IMR-90 (cell line): ENCODE measurements at regions not wholly inside any gene's neighbourhood (a gene's known extent, or its start where the extent isn't known, plus 50 kb on each side); places are given as distances from the start of the nearest gene placed in this dataset.

Experiments
- ATAC-seq: fragments of 200-7000 bp; cut with Tn5 transposase; 2 replicates; pipeline ENCODE4 v1.9.1; 2020; ENCODE audit warnings: low read depth, mild to moderate bottlenecking, moderate library complexity
- BruUV-seq: library from RNA; stranded (reverse); fragments of 400-500 nt; replicated peaks from 2 replicates; lab custom pipeline; 2021; lab: Mats Ljungman, UMichigan
- CTCF ChIA-PET: fragments of 300-600 bp; formaldehyde crosslinking; extraction: SDS; loops from one replicate; lab custom pipeline; 2021; ENCODE audit warnings: antibody characterized with exemption; lab: Yijun Ruan, JAX
- POLR2A ChIA-PET: fragments of 300-600 bp; sonication (Branson Sonifier 250); formaldehyde crosslinking; loops from one replicate; lab custom pipeline; 2022; ENCODE audit warnings: antibody characterized with exemption; ENCODE audit not compliant: unreplicated experiment; lab: Charles Lee
- DNase-seq: peaks from one replicate; pipeline ENCODE4 v3.0.0; 2013
- H2AFZ ChIP-seq: replicated peaks from 2 replicates; pipeline ENCODE3; 2013; ENCODE audit warnings: low read length, mild to moderate bottlenecking; ENCODE audit not compliant: poor library complexity
- H2AK5ac ChIP-seq: 2 replicates; pipeline ENCODE4 v1.6.1; 2013; ENCODE audit warnings: low read depth, low read length, inconsistent platforms
- H2AK9ac ChIP-seq: replicated peaks from 2 replicates; pipeline ENCODE3; 2013; ENCODE audit warnings: mild to moderate bottlenecking, low read depth, low read length, moderate library complexity; ENCODE audit not compliant: poor library complexity
- H2BK120ac ChIP-seq: 2 replicates; pipeline ENCODE4 v1.6.1; 2013; ENCODE audit warnings: low read depth, low read length, inconsistent platforms
- H2BK15ac ChIP-seq: 3 replicates; pipeline ENCODE4 v1.6.1; 2013; ENCODE audit warnings: low read depth, low read length, inconsistent platforms
- H2BK20ac ChIP-seq: 2 replicates; pipeline ENCODE4 v1.6.1; 2013; ENCODE audit warnings: low read depth, mild to moderate bottlenecking, inconsistent platforms, low read length, moderate library complexity
- H2BK5ac ChIP-seq: 2 replicates; pipeline ENCODE4 v1.6.1; 2013; ENCODE audit warnings: mild to moderate bottlenecking, low read depth, low read length, inconsistent platforms; ENCODE audit not compliant: poor library complexity, severe bottlenecking
- H3K14ac ChIP-seq: replicated peaks from 2 replicates; pipeline ENCODE4 v1.6.1; 2013; ENCODE audit warnings: low read depth, low read length, inconsistent platforms
- H3K18ac ChIP-seq: 2 replicates; pipeline ENCODE4 v1.6.1; 2013; ENCODE audit warnings: low read depth, low read length, control low read depth
- H3K23ac ChIP-seq: 2 replicates; pipeline ENCODE4 v1.6.1; 2013; ENCODE audit warnings: low read depth, low read length, inconsistent platforms
- H3K27ac ChIP-seq: 2 replicates; pipeline ENCODE4 v1.5.1; 2013; ENCODE audit warnings: mild to moderate bottlenecking, control low read depth, low read length; ENCODE audit not compliant: insufficient read depth
- H3K27me3 ChIP-seq: 2 replicates; pipeline ENCODE4 v1.6.1; 2013; ENCODE audit warnings: low read length; ENCODE audit not compliant: control insufficient read depth, insufficient read depth
- H3K36me3 ChIP-seq: 2 replicates; pipeline ENCODE4 v1.6.1; 2013; ENCODE audit warnings: low read length, mixed read lengths; ENCODE audit not compliant: control insufficient read depth, insufficient read depth
- H3K4ac ChIP-seq: 2 replicates; pipeline ENCODE4 v1.6.1; 2013; ENCODE audit warnings: low read depth, low read length, inconsistent platforms
- H3K4me1 ChIP-seq: 2 replicates; pipeline ENCODE4 v1.6.1; 2013; ENCODE audit warnings: low read length, mixed read lengths; ENCODE audit not compliant: control insufficient read depth, insufficient read depth
- H3K4me2 ChIP-seq: 2 replicates; pipeline ENCODE4 v1.6.1; 2013; ENCODE audit warnings: low read depth, mild to moderate bottlenecking, control low read depth, low read length, moderate library complexity
- H3K4me3 ChIP-seq: 2 replicates; pipeline ENCODE4 v1.5.1; 2013; ENCODE audit warnings: low read depth, mild to moderate bottlenecking, control low read depth, low read length, moderate library complexity; ENCODE audit not compliant: insufficient read depth
- H3K56ac ChIP-seq: 2 replicates; pipeline ENCODE4 v1.6.1; 2013; ENCODE audit warnings: low read length, inconsistent platforms; ENCODE audit not compliant: insufficient read depth; ENCODE audit errors: extremely low read depth
- H3K79me1 ChIP-seq, 2 experiments: 2 replicates each; pipeline ENCODE4 v1.6.1; 2013; ENCODE audit warnings: low read length in 2 of 2, inconsistent platforms in 1 of 2, low read depth in 1 of 2
- H3K9ac ChIP-seq: 2 replicates; pipeline ENCODE4 v1.6.1; 2013; ENCODE audit warnings: low read depth, low read length, control low read depth
- H3K9me1 ChIP-seq: 2 replicates; pipeline ENCODE4 v1.6.1; 2013; ENCODE audit warnings: low read length, inconsistent platforms; ENCODE audit not compliant: insufficient read depth
- H3K9me3 ChIP-seq: 2 replicates; pipeline ENCODE4 v1.6.1; 2013; ENCODE audit warnings: low read length; ENCODE audit not compliant: control insufficient read depth, insufficient read depth
- H4K20me1 ChIP-seq: 2 replicates; pipeline ENCODE4 v1.6.1; 2013; ENCODE audit warnings: low read length, inconsistent platforms; ENCODE audit not compliant: insufficient read depth
- H4K5ac ChIP-seq: 2 replicates; pipeline ENCODE4 v1.6.1; 2013; ENCODE audit warnings: mild to moderate bottlenecking, low read depth, low read length, control low read depth
- H4K8ac ChIP-seq, 2 experiments: 2 replicates each; pipeline ENCODE4 v1.6.1; 2013; ENCODE audit warnings: low read depth in 2 of 2, low read length in 2 of 2, control low read depth in 1 of 2, inconsistent platforms in 1 of 2
- H4K91ac ChIP-seq: 2 replicates; pipeline ENCODE4 v1.6.1; 2013; ENCODE audit warnings: low read depth, low read length, inconsistent platforms; ENCODE audit not compliant: insufficient read depth
- BHLHE40 ChIP-seq: fragments of 150-350 bp; IDR thresholded peaks from 2 replicates; pipeline ENCODE4 v1.6.1; 2016; ENCODE audit warnings: mild to moderate bottlenecking, low read depth, low read length
- FOS ChIP-seq: fragments of 150-350 bp; IDR thresholded peaks from 2 replicates; pipeline ENCODE4 v1.6.1; 2016; ENCODE audit warnings: low read depth, low read length
- MAFK ChIP-seq: IDR thresholded peaks from 2 replicates; pipeline ENCODE4 v1.6.1; 2012; ENCODE audit warnings: low read depth, low read length, improper control_type of control experiment
- MAZ ChIP-seq: IDR thresholded peaks from 2 replicates; pipeline ENCODE4 v1.6.1; 2012; ENCODE audit warnings: low read depth, mild to moderate bottlenecking, low read length, improper control_type of control experiment, moderate library complexity, borderline replicate concordance
- RFX5 ChIP-seq: IDR thresholded peaks from 2 replicates; pipeline ENCODE4 v1.8.0; 2012; ENCODE audit warnings: low read depth, mild to moderate bottlenecking, low read length, moderate library complexity
- WGBS, 2 experiments: methylation state at CpG; one replicate each; pipeline versions ENCODE4 v1.1.5 to v1.1.7; 2013; ENCODE audit warnings: missing lambda C conversion rate in 2 of 2; ENCODE audit not compliant: insufficient read length in 1 of 2; ENCODE audit errors: extremely low coverage in 2 of 2; 5-methylcytosine and 5-hydroxymethylcytosine counted together
- dilution Hi-C: fragments of 300-500 bp; cut with HindIII; formaldehyde crosslinking; loops from one replicate; pipeline ENCODE4 v1.14.3; 2018; ENCODE audit warnings: low sequenced_read_pairs; ENCODE audit not compliant: unreplicated experiment
- in situ Hi-C: fragments of 300-500 bp; cut with MboI; formaldehyde crosslinking; loops from 3 replicates; pipeline ENCODE4 v1.14.3; 2019; ENCODE audit warnings: low sequenced_read_pairs, inconsistent platforms, mixed read lengths
- intact Hi-C: fragments of 100-400 bp; cut with micrococcal nuclease; formaldehyde crosslinking; loops from 2 replicates; pipeline ENCODE4 v1.10.0; 2022
- TF ChIP-seq, protein P1 (sequence below): fragments of 150-350 bp; IDR thresholded peaks from 2 replicates; pipeline ENCODE4 v1.6.1; 2017; ENCODE audit warnings: mild to moderate bottlenecking, antibody characterized with exemption, low read length, low read depth

DNA sequence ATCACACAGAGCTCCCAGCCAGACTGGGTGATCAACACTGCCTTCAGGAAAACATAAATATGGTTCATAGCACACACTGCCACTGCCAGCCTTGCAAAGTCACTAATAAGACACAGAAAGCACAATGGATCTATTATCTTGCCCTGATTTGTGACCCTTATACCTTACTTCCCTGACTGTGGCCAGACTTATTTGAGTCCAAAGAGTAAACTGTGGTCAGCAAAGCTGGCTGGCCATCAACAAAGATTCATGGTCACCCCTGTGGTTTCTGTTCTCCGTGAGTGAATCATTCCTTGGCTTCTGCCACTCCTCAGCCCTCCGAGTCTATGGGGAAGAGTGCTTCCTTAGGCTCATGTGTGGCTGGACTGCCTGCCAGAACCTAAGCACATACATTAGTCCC lies 437.7 kb downstream of the RAP2B start:
- Histone ChIP-seq H2BK120ac (no peak overlapping the region), H2BK5ac (no peak overlapping the region), H4K8ac (no peak overlapping the region), H2AK9ac (no peak overlapping the region), H3K56ac (no peak overlapping the region), H3K4me1 (0 out of 2 replicates have a peak, but pooled peaks cover 2% of the 10 kb centered on the region), H3K9me3 (no peaks in the 10 kb centered on the region), H3K79me1 (no peaks in the 10 kb centered on the region), H4K91ac (no peak overlapping the region), H3K23ac (no peak overlapping the region), H3K18ac (no peak overlapping the region), H3K9ac (no peak overlapping the region), H2AK5ac (no peak overlapping the region), H3K4me2 (peak overlapping the region; percentile 47; the same call in 1 of the 2 replicates), H3K9me1 (no peaks in the 10 kb centered on the region; the same call in 1 of the 2 replicates), H2BK15ac (no peak overlapping the region), H3K36me3 (no peaks in the 10 kb centered on the region), H3K27me3 (peaks cover 33% of the 10 kb centered on the region), H3K27ac (no peak overlapping the region), H3K14ac (no peak overlapping the region), H4K20me1 (0 out of 2 replicates have a peak, but pooled peaks cover 3% of the 10 kb centered on the region), H2BK20ac (no peak overlapping the region), H3K4me3 (no peak overlapping the region), H4K5ac (no peak overlapping the region), H3K4ac (no peak overlapping the region), H2AFZ (no peak overlapping the region)
- intact Hi-C loops (no loop called here), in situ Hi-C loops (loop anchor here (10.0 kb wide), 1 partner anchor 435 kb away; the partner anchor contains the start of gene RAP2B), dilution Hi-C loops (no loop called here)
- no peak for TF ChIP-seq MAFK
- peak; percentile 35; the same call in 1 of the 2 replicates for TF ChIP-seq FOS
- peak; percentile 43; the same call in 1 of the 2 replicates for TF ChIP-seq BHLHE40
- TF ChIP-seq, protein P1, sequence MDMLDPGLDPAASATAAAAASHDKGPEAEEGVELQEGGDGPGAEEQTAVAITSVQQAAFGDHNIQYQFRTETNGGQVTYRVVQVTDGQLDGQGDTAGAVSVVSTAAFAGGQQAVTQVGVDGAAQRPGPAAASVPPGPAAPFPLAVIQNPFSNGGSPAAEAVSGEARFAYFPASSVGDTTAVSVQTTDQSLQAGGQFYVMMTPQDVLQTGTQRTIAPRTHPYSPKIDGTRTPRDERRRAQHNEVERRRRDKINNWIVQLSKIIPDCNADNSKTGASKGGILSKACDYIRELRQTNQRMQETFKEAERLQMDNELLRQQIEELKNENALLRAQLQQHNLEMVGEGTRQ = no peak
- TF ChIP-seq MAZ = no peak
- no peak for TF ChIP-seq RFX5
- WGBS, 2 experiments = no CpG with 5 or more reads among the region's 2 CpGs
- CTCF ChIA-PET = no interaction called here
- no TSS peak for BruUV-seq
- POLR2A ChIA-PET = no interaction called here
- DNase-seq (peak; percentile 88), ATAC-seq (peak; percentile 95)
